GM19438 (cell line): ENCODE measurements at regions not wholly inside any gene's neighbourhood (a gene's known extent, or its start where the extent isn't known, plus 50 kb on each side); places are given as distances from the start of the nearest gene placed in this dataset.

ENCODE experiments used
- ATAC-seq: cut with Tn5 transposase; IDR thresholded peaks from one replicate; pipeline ENCODE4 v1.9.1; 2021; ENCODE audit warnings: low read depth; ENCODE audit not compliant: unreplicated experiment

DNA sequence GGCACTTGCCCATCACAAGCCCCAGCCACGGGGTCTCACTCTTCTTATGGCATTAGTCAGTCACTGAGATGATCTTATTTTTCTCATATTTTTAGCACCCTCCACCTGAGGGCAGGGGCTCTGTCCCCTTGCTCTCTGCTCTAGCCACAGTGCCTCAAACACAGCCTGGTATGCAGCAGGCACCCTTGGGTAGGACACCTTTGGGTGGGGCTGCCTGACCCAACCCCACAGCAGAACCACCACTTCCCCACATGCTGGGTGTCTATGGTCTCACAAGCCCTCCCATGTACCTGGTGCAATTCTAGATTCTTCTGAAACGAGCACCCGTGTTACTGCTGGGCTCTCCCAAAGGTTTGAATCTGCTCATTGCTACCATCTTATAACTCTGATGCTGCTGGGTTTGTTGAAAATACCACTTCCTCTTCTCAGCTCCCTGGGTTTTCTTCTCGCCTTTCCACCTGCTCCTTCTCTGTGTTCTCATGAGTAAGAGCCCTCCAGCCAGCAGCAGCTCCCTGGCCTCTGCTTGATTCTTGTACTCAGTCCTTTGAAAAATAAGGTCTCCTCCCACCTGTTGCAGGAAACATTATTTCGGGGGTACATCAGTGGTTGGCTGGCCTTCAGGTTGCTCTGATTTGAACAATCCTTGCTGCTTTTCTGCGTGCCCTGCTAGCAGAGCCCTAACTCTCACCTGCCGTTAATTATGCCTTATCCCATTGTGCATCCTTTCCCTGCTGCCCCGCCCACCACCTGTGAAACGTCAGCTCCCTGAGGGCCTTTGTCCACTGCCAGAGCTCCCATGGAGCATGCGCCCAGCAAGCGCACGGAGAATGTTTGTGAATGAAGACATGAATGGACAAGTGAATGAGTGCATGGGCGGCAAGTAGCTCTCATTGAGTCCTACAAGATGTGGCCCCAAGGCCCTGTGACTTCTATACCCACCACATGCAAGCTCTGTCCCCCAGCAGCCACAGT is 1181.6 kb downstream of the TBC1D22A start:
- no peak for ATAC-seq

DNA sequence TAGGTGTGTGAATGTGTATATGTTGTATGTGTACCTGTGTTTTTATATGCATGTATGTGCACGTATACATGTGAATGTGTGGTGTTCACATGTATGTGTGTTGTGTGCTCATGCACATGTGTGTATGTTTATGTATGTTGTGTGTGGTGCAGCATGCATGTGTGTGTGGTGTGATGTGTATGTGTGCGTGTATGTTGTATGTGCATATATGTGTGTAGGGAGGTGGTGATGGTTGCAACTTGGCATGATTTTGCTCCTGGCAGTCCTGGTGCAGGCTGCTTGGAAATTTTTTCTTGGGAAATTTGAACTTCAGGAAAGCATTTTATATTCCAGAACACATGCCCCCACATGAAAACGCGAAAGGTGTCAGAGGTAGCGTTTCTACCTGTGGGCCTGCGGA is 1177.8 kb downstream of the TBC1D22A start:
- ATAC-seq, result no peak

DNA sequence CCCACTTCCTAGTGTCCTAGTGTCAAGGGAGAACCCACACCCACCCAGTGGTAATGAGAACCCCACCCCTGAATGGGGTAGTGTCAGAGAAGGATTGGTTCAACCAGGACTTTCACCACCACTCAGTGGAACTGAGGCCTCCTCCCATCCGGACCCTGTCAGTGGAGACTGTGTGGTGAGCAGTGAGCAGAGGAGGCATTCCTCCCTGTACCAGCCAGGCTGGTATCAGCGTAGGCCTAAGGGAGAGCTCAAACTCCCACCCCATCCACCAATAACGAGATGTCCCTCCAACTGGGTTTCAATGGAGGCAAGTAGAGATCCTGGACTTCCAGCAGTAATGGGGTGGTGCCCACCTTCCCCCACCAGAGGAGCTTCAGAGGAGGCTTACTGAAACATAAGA is 1171.4 kb downstream of the TBC1D22A start:
- ATAC-seq, result no peak

DNA sequence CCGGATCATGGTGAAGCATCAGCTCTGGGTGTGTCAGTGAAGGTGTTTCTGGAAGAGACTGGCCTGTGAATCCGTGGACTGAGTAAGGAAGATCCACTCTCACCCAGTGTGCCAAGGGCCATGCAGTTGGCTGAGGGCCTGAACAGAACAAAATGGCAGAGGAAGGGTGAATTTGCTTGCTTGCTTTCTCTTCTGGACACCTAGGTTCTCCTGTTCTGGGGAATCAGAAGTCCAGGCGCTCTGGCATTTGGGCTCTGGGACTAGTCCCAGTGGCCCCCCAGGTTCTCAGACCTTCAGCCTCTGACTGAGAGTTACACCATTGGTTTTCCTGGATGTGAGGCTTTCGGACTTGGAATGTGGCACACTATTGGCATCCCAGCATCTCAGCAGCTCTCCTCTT is 1170.8 kb downstream of the TBC1D22A start:
- ATAC-seq, result no peak

DNA sequence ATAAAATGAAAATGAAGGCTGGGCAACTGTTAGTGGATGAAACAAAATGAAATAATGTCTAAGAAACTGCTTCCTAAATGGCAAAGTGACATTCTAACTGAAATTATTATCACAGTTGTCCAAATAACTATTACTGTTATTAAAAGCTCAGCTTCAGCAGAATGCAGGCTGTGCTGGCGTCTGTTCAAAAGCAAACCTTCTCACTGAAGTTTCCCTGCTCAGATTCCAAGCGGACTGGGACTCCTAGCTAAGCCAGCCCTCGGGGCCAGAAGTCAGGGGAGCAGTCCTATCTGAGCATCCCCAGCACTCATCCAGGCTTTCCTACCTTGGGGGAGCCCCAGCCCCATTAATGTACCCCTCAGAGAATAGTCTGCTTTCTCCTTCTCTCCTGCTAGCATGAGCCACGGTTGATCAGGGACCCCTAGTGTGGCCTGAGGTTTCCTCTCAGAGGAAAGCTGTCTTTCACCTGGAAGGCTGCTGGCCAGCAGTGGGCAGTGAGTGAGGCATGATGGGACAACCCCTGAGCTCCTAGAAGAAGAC is 1167.3 kb downstream of the TBC1D22A start:
- no peak for ATAC-seq

DNA sequence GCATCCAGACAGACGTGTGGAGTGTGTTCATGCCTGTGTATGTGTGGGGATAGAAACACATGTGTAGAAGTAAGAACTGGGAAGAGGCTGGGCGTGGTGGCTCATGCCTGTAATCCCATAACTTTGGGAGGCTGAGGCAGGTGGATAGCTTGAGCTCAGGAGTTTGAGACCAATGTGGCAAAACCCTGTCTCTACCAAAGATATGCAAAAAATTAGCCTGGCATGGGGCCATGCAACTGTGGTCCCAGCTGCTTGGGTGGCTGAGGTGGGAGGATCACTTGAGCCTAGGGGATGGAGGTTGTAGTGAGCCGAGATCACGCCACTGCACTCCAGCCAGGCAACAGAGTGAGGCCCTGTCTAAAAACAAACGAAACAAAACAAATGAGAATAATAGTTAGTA is 1166.6 kb downstream of the TBC1D22A start:
- ATAC-seq, result no peak

DNA sequence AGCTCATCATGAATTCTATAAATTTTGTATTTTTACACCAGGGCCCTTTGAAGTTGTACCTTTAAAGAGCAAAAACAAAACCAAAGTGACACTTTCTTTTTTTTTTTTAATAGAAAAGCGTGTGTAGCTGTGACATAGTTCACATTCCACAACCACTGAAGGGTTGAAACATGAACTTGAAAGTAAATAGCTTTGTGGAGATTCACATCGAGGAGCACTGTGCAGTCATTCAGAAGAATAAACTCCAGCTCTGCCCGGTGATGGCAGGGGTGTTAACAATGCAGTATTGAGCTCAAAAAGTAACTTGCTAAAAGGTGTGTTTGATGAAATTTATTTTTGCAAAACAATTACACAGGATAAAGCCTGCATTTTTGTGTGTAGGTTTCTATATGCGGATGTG is 1166.2 kb downstream of the TBC1D22A start:
- ATAC-seq, result no peak

DNA sequence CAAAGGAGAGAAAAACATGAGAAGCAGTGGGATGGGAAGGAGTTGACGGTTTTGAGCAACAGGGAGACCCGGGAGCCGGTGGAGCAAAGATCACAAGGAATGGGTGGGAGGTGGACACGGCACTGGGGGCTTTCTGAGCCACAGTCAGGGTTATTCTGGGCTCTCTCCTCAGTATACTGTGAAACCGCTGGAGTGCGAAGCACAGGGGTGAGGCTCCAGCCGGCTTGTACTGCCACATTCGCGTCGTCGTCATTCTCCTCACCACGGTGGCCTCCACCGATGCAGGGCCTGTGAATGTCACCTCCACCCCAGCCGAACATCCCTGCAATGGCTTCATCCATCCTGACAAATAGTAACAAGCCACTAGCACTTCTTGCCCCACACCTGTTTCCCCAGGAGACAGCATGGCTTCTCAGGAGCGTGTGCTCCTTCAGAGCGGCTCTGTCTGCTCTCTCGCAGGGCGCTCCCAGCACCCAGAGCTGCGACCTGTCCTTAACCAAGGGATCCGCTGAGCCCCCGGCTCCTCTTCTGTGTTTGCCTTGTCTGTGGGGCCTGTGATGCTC is 1165.3 kb downstream of the TBC1D22A start:
- no peak for ATAC-seq

DNA sequence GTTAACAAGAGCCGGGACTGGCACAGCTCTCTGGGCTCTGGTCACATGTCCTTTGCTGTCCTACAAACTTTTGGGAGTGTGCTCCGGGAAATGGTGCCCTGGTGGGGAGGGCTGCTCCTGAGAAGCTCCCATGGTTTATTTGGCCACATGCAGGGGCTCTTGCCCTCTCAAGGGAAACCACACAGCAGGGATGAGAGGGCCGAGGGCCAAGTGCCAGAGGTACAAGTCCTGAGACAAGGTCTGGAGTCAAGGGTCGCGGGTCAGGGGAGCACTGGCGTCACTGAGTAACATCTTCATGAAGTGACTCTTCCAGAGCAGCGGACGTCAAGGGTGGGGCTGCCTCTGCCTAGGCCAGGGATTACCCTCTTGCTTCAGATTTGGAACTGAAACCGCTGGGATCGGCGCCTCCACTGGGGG is 1160.6 kb downstream of the TBC1D22A start:
- ATAC-seq, result no peak

DNA sequence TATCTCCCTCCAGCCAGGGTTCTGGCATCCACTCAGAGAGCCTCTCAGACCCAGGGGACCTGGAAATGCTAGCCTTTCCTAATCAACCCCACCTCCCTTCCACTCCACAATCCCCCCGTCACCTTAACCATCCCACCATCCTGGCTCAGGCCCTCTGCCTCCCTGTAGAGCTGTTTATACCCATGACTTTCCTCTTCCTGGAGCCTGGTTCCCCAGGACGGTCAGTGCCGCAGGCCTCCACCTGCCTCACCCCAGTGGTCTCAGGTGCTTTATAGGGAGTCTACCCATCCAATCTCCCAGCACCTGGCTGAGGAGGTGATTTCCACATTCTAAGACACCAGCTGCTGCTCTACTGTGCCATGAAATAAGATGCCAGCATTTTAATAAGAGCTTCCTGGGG is 1159.5 kb downstream of the TBC1D22A start:
- no peak for ATAC-seq

DNA sequence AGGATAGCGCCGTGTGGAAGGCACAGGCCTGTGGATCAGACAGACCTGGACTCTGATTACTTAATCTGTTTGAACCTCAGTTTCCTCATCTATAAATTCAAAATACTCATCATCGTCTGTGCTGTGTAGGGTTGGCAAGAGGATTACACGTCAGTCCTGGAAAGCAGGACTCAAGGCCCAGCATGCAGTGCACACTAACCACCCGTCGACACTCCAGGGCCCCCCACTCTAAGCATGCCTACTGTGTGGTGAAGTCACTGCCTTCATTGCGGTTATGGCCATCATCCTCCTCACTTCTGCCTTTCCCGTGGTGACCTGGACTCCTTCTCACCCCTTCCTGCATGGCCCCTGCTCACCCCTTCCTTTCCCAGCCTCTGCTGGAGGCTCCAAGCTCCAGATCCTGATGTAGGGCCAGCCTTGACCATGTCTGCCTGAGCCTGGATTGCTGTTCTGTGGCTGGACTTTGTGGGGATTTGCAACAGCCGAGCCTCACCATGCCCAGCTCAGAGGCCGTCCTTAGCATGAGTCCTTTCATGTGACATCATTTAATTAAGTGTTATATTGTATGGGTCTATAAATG is 1158.0 kb downstream of the TBC1D22A start:
- no peak for ATAC-seq

DNA sequence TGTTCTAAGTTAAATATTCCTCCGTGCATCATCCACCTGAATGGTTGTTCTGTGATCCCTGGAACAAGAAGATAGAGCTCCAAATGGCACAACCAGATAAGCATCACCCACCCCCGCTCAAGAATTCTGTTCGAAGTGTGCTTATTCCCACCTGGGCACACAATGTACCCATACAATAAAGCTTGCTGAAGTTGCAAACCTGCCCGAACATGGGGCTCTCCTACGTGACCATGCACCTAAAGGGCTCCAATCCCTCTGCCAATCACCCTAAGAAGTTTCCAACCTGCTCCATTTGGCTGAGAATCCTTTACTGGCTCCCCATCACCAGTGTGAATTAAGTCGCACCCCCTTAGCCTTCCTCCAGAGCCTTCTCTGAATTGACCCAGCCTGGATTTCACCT is 1157.4 kb downstream of the TBC1D22A start:
- ATAC-seq, result no peak

DNA sequence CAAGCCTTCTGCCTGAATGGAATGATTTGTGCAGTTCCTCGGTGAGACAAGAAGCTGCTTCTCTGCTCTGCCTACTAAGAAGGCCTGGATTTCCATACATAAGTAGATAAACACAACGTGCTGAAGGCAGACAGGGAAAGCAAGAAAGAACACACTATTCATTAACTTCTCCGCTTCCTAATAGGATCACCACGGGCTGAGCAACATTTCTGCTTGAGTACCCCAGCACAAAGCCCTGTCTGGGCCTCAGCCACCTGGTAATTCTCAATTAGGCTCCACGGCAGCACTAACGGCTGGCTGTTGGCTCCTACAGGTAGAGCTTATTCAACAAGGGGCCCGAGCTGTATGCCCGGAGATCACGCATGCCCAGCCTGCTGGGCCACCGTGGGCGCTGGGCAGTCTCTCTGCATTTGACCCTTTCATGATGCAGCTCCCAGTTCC is 1156.6 kb downstream of the TBC1D22A start:
- ATAC-seq, result no peak

DNA sequence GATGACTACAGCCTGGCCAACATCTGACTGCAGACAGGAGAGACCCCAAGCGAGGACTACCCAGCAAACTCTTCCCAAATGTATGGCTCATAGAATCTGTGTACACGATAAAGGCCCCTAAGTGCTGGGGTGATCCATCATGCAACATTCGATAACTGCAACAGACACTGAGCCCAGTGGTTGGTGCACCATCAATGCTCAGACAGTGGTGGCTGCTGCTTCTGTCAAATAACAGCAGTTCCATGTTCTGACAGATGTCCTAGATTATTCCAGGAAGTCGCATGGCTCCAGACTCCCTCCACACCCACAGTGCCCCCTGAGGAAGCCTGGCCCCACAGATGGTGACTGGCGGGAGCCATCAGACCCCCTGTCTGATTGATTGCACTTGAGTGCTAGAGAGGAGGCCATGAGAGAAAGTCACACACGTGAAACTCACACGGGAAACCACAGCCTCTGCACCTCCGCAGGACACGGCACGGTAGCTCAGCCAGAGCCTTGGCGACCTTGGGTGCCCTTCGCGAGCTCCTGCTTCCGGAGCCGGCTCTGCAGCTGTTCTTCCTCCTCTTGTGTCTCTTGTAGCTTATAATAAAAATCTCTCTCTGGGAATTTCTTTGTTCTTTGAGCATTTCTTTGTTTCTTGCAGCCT is 1155.9 kb downstream of the TBC1D22A start:
- no peak for ATAC-seq

DNA sequence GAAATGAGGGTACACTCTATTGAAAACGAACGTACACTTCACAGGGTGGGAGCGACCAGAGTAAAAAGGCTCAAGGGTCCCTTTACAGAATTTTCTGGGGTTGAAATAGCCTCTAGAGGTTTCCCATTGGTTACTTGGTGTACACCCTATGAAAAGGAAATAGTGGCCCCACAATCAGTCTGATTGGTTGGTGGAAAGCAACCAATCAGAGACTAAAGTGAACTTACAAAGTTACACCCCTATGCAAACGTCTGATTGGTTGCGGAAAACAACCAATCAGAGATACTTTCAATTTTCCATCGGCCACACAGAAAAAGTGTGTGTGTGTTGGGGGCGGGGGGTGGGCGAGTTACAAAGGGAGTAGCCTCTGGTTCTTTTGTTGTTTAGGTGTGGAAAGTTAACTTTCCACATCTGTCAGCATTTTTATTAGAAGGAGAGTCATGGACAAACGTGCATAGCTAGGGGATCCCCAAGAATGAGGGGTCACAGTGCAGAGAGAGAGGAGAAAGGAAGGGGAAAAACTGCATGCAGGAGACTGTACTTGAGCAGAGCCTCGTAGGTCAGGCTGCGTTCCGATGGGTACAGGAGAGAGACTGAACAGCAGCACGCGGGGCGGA is 1152.1 kb downstream of the TBC1D22A start:
- no peak for ATAC-seq

DNA sequence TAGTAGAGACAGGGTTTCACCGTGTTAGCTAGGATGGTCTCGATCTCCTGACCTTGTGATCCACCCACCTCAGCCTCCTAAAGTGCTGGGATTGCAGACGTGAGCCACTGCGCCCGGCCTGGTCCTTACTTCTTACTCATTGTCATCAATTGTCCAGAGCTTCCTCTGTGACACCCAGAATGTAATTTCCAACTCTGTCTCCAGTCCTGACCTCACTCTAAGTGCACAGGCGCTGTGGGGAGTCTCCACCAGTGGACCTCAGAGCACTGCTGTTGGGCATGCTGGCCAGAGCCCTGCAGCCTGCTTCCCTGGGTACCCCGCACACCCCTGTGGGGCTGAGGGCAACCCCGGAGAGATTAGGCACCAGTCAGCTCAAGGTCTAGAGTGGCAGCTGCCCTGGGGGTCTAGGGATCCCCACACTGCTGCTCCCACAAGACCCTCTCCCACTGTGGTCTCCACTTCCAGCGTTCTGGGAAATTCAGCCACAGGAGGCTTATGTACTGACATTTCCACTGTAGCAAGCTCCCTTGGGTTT is 1140.3 kb downstream of the TBC1D22A start:
- ATAC-seq, result no peak

DNA sequence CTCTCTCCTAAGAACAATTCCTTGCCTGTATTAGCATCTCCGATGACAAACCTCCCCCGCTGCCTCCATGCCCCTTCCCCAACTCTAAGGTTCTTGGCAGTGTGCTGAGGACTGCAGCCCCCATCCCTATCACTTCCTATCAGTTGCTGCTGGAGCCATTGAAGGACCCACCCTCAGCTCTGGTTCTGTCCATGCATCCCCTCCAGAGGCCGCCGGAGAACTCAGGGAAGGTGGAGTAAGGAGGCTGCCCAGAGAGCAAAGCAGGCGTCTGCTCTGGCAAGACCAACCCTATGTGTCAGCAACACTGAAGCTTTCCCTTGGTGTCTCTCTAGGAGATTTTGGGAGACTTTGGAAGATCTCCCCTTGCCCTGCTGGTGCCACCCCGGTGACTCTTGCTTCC is 1139.5 kb downstream of the TBC1D22A start:
- ATAC-seq, result no peak

DNA sequence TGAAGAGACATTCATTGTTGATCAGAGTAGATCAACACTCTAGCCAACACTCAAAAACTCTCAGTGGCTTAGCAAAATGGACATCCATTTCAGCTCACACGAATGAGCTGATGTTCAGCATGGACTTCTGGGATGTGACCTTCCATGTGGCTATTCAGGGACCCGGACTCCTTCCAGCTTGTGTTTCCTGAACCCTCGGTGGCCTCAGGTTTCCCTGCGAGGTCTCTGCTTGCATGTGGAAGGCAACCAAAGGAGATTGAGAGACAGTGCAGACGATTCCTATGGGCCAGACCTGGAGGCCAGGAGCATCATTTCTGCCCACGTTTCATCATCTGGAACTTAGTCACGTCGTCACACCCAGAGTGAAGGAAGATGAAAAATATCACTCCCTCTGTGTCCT is 1137.4 kb downstream of the TBC1D22A start:
- no peak for ATAC-seq

DNA sequence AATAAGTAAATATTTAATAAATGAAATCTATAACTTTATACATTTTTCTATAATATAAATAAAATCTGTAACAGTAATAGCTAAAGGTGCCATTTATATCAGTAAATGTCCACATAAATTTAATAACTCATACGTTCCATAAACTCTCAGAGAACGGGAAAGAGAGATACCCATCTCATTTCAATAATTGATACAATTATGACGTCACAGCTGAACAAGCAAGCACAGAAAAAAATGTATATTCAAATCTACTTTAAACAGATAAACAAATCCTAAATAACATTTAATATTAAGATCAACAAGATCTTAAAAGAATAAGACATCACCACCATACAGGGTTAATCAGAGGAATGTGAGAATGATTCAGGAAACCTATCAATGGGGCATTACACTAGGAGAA is 1136.5 kb downstream of the TBC1D22A start:
- ATAC-seq, result no peak

DNA sequence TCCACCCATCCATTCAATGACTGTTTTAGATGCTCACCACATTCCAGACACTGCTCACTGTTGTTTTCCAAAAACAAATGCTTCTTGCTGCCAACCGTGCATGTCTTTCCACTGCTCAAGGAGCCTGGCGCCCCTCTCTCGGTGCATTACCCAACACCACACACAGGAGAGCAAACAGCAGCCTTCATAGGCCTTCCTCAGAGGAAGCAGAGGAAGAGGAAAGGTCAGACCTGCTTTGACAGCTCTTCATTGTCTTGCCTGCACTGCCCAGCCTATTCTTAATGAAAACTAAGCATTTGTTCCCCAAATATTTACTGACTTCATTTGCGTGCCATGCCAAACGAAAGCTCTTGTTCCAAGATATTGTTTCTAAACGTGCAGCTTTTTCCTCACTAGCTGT is 1129.2 kb downstream of the TBC1D22A start:
- ATAC-seq, result no peak
